ENCODE measurements at regions not wholly inside any gene's neighbourhood (a gene's known extent, or its start where the extent isn't known, plus 50 kb on each side); places are given as distances from the start of the nearest gene placed in this dataset.

GRCh38 chr21:17429936-17430335 lies 82.9 kb upstream of the CXADR start:
- no peak for DNase-seq (ENCODE audit: low spot score)
- H3K9me3 Mint-ChIP-seq: no peaks in the 10 kb centered on the region
- no peaks in the 10 kb centered on the region for H3K4me1 Mint-ChIP-seq (ENCODE audit: low read depth)
- no peak overlapping the region for H3K4me3 Mint-ChIP-seq
- H3K36me3 Mint-ChIP-seq (ENCODE audit: low read depth): no peaks in the 10 kb centered on the region
- no peaks in the 10 kb centered on the region for H3K27me3 Mint-ChIP-seq (ENCODE audit: insufficient read depth)
- intact Hi-C loops (cut with micrococcal nuclease): no loop called here
- no peak overlapping the region for H3K27ac Mint-ChIP-seq

GRCh38 chr21:17432732-17433057 lies 80.1 kb upstream of the CXADR start:
- no peaks in the 10 kb centered on the region for H3K36me3 Mint-ChIP-seq (ENCODE audit: low read depth)
- intact Hi-C loops (cut with micrococcal nuclease): no loop called here
- H3K9me3 Mint-ChIP-seq: no peaks in the 10 kb centered on the region
- H3K27ac Mint-ChIP-seq: no peak overlapping the region
- DNase-seq (ENCODE audit: low spot score): no peak
- no peak overlapping the region for H3K4me3 Mint-ChIP-seq
- H3K27me3 Mint-ChIP-seq (ENCODE audit: insufficient read depth): no peaks in the 10 kb centered on the region
- H3K4me1 Mint-ChIP-seq (ENCODE audit: low read depth): no peaks in the 10 kb centered on the region

DNA sequence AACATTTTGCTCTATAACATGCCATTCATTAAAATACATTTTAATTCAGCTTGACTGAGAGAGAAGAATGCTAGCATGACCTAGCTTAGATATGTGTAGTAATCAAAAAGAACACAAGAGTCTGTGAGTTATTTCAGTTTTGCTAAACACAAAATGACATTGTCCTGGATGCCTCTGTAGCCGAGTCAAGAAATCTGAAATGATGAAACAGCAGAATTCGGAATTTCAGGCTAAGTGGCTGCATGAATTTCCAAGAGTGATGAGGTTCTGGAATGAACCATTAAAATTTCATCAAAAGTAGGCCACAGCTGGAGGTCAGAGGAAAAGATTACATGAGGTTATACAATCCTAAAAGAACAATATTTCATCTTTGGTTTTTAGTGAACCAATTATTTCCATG lies 79.1 kb upstream of the CXADR start:
- no peaks in the 10 kb centered on the region for H3K36me3 Mint-ChIP-seq (ENCODE audit: low read depth)

GRCh38 chr21:17435565-17436543 lies 77.0 kb upstream of the CXADR start:
- Mint-ChIP-seq H3K27ac (no peak overlapping the region), H3K4me3 (no peak overlapping the region), H3K4me1 (ENCODE audit: low read depth) (no peaks in the 10 kb centered on the region), H3K9me3 (no peaks in the 10 kb centered on the region), H3K36me3 (ENCODE audit: low read depth) (no peaks in the 10 kb centered on the region), H3K27me3 (ENCODE audit: insufficient read depth) (peaks cover 8% of the 10 kb centered on the region)
- DNase-seq (ENCODE audit: low spot score): no peak
- intact Hi-C loops (cut with micrococcal nuclease): no loop called here

More for the DNA sequence above, 79.1 kb upstream of the CXADR start:
- Mint-ChIP-seq H3K9me3 (no peaks in the 10 kb centered on the region), H3K4me3 (no peak overlapping the region), H3K4me1 (ENCODE audit: low read depth) (no peaks in the 10 kb centered on the region), H3K27ac (no peak overlapping the region), H3K27me3 (ENCODE audit: insufficient read depth) (peaks cover 4% of the 10 kb centered on the region)
- intact Hi-C loops (cut with micrococcal nuclease): no loop called here
- DNase-seq (ENCODE audit: low spot score): no peak

GRCh38 chr21:17436626-17437111 lies 76.2 kb upstream of the CXADR start:
- DNase-seq (ENCODE audit: low spot score): no peak
- Mint-ChIP-seq H3K4me1 (ENCODE audit: low read depth) (no peaks in the 10 kb centered on the region), H3K27ac (no peak overlapping the region), H3K27me3 (ENCODE audit: insufficient read depth) (peaks cover 11% of the 10 kb centered on the region), H3K4me3 (no peak overlapping the region), H3K36me3 (ENCODE audit: low read depth) (no peaks in the 10 kb centered on the region), H3K9me3 (no peaks in the 10 kb centered on the region)
- intact Hi-C loops (cut with micrococcal nuclease): no loop called here

DNA sequence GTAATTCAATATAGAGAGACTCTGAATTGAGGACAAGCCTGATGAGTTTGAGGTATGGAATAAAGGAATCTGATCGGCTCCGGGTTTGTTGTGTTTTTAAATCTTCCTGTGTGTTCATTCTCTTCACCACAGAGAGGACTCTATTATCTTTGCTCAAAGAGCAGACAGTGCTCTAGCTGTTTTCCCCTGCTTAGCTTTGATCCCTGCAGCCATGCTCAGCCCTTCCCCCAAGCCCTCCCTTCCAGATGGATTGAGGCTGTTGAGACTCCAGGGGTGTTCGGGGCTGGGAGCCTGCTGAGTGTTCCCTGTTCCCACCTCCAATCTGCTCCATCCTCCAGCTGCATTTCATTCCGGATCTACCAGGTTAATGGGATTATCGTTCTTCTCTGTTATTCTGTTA lies 74.2 kb upstream of the CXADR start:
- Mint-ChIP-seq H3K36me3 (ENCODE audit: low read depth) (no peaks in the 10 kb centered on the region), H3K27me3 (ENCODE audit: insufficient read depth) (peaks cover 15% of the 10 kb centered on the region)
- intact Hi-C loops (cut with micrococcal nuclease): no loop called here

DNA sequence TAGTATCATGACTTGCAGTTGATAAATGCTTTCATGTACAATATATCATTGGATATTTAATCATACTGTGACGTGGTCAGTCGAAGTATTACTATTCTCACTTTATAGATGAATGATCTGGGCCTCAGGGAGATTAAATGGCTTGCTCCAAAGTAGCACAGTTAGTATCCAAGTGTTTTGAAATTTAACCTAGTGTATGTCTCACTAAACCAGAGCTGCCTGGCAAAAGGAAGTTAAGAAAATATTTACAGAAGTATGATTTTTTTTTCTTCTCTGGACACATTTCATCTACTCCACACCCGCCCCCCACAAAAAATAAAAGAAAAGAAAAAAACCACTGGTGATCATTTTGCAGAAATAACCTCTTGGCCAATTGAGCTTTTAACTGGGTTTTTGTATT lies 71.9 kb upstream of the CXADR start:
- H3K36me3 Mint-ChIP-seq (ENCODE audit: low read depth): no peaks in the 10 kb centered on the region
- H3K27me3 Mint-ChIP-seq (ENCODE audit: insufficient read depth): peaks cover 15% of the 10 kb centered on the region
- DNase-seq (ENCODE audit: low spot score): no peak
- intact Hi-C loops (cut with micrococcal nuclease): no loop called here
- no peaks in the 10 kb centered on the region for H3K4me1 Mint-ChIP-seq (ENCODE audit: low read depth)
- no peak overlapping the region for H3K27ac Mint-ChIP-seq
- H3K9me3 Mint-ChIP-seq: no peaks in the 10 kb centered on the region
- H3K4me3 Mint-ChIP-seq: no peak overlapping the region

More for the DNA sequence above, 74.2 kb upstream of the CXADR start:
- H3K4me3 Mint-ChIP-seq: no peak overlapping the region
- no peaks in the 10 kb centered on the region for H3K4me1 Mint-ChIP-seq (ENCODE audit: low read depth)
- no peaks in the 10 kb centered on the region for H3K9me3 Mint-ChIP-seq
- no peak for DNase-seq (ENCODE audit: low spot score)
- H3K27ac Mint-ChIP-seq: no peak overlapping the region

DNA sequence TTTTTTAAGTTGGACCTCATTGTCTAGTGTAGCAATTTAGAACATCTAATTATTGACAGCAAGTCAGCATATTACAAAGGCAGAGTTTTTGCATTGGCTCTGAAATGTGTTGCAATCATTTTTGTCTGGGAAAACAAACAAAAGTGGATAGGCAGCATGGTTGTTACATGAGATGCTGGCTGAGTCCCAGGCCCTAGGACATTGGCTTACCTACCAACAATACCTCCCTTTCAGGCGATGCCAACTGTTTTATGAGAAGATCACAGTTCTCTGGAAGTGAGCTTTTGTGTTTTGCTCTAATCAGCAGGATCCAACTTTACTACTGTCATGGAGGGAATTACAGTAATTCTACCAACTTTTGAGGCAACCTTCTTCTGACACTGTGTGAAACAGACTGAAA lies 71.5 kb upstream of the CXADR start:
- Mint-ChIP-seq H3K27ac (no peak overlapping the region), H3K4me1 (ENCODE audit: low read depth) (no peaks in the 10 kb centered on the region), H3K9me3 (no peaks in the 10 kb centered on the region), H3K4me3 (no peak overlapping the region), H3K36me3 (ENCODE audit: low read depth) (no peaks in the 10 kb centered on the region), H3K27me3 (ENCODE audit: insufficient read depth) (peaks cover 15% of the 10 kb centered on the region)
- intact Hi-C loops (cut with micrococcal nuclease): no loop called here
- DNase-seq (ENCODE audit: low spot score): no peak

- peaks cover 15% of the 10 kb centered on the region for H3K27me3 Mint-ChIP-seq (ENCODE audit: insufficient read depth)
- no peak overlapping the region for H3K4me3 Mint-ChIP-seq
- H3K9me3 Mint-ChIP-seq: no peaks in the 10 kb centered on the region
- no peaks in the 10 kb centered on the region for H3K36me3 Mint-ChIP-seq (ENCODE audit: low read depth)
- no peak overlapping the region for H3K27ac Mint-ChIP-seq
- intact Hi-C loops (cut with micrococcal nuclease): no loop called here
- no peak for DNase-seq (ENCODE audit: low spot score)
- H3K4me1 Mint-ChIP-seq (ENCODE audit: low read depth): no peaks in the 10 kb centered on the region
These were observed 70.7 kb upstream of the CXADR start for GRCh38 chr21:17442165-17442564.

- no peak overlapping the region for H3K4me3 Mint-ChIP-seq
- H3K36me3 Mint-ChIP-seq (ENCODE audit: low read depth): no peaks in the 10 kb centered on the region
- peaks cover 9% of the 10 kb centered on the region for H3K27me3 Mint-ChIP-seq (ENCODE audit: insufficient read depth)
- no peak overlapping the region for H3K27ac Mint-ChIP-seq
- no peaks in the 10 kb centered on the region for H3K9me3 Mint-ChIP-seq
- no peak for DNase-seq (ENCODE audit: low spot score)
- intact Hi-C loops (cut with micrococcal nuclease): no loop called here
- no peaks in the 10 kb centered on the region for H3K4me1 Mint-ChIP-seq (ENCODE audit: low read depth)
These were observed 68.0 kb upstream of the CXADR start for GRCh38 chr21:17444828-17445227.

DNA sequence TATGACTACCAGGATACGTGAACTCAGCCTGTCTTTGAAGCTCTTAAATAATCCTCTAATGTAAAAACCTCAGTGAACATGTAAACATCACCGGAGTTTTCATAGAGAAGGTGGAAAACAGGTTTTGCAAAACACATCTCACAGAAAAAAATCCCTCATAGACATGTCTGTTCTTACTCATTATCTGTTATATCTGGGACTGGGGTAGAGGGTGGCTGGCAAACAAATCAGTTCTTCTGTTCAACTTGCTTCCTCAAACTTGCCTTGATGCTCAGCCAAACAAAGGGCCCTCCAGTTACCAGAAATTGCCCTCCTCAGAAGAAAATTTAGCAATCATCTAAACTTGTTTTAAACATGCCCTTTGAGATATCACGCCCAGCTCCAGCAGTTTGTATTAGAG lies 66.1 kb upstream of the CXADR start:
- intact Hi-C loops (cut with micrococcal nuclease): no loop called here
- no peak overlapping the region for H3K27ac Mint-ChIP-seq
- DNase-seq (ENCODE audit: low spot score): no peak
- H3K9me3 Mint-ChIP-seq: no peaks in the 10 kb centered on the region
- peaks cover 5% of the 10 kb centered on the region for H3K27me3 Mint-ChIP-seq (ENCODE audit: insufficient read depth)
- no peak overlapping the region for H3K4me3 Mint-ChIP-seq
- H3K4me1 Mint-ChIP-seq (ENCODE audit: low read depth): no peaks in the 10 kb centered on the region
- no peaks in the 10 kb centered on the region for H3K36me3 Mint-ChIP-seq (ENCODE audit: low read depth)

DNA sequence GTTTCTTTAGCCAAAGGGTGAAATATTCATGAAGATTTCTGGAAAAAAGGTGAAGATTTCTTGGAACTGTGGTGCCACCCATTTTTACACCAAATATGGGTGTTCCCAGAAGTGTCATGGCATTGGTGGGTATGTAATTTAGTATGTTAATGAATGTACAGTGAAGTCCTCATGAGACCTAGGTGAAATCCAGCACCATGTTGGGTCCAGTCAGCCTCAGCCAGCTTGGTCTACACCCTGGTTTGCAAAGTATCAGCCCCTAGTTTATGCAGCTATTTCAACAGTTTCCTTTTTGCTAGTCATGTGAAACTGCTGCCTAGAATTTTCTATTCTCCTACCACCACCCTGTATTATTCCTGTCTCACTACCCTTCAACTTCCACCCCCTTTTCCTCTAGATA lies 63.1 kb upstream of the CXADR start:
- Mint-ChIP-seq H3K27ac (no peak overlapping the region), H3K9me3 (no peaks in the 10 kb centered on the region), H3K4me1 (ENCODE audit: low read depth) (peaks cover 3% of the 10 kb centered on the region), H3K4me3 (no peak overlapping the region), H3K36me3 (ENCODE audit: low read depth) (no peaks in the 10 kb centered on the region), H3K27me3 (ENCODE audit: insufficient read depth) (peaks cover 5% of the 10 kb centered on the region)
- intact Hi-C loops (cut with micrococcal nuclease): loop anchor here (10.0 kb wide), 1 partner anchor 65 kb away; the partner anchor contains the start of gene CXADR
- DNase-seq (ENCODE audit: low spot score): no peak

- DNase-seq (ENCODE audit: low spot score): no peak
- Mint-ChIP-seq H3K36me3 (ENCODE audit: low read depth) (no peaks in the 10 kb centered on the region), H3K27me3 (ENCODE audit: insufficient read depth) (peaks cover 5% of the 10 kb centered on the region), H3K4me1 (ENCODE audit: low read depth) (peaks cover 6% of the 10 kb centered on the region), H3K9me3 (no peaks in the 10 kb centered on the region), H3K4me3 (no peak overlapping the region), H3K27ac (no peak overlapping the region)
- intact Hi-C loops (cut with micrococcal nuclease): loop anchor here (10.0 kb wide), 1 partner anchor 63 kb away; the partner anchor contains the start of gene CXADR
These were observed 61.4 kb upstream of the CXADR start for GRCh38 chr21:17451364-17451891.

All from activated T-helper 1 cell treated with anti-CD3 and anti-CD28 coated beads, Interleukin-12 subunit alpha, Interleukin-12 subunit beta, Interleukin-2, Interleukin-4 antibody, amounts not matched to agents 30 ng/mL and 10 ng/mL and 1 ng/mL, durations not matched to agents 14 hours and 24 hours and 36 hours (primary cell).